HL-60 (cell line): ENCODE measurements at regions not wholly inside any gene's neighbourhood (a gene's known extent, or its start where the extent isn't known, plus 50 kb on each side); places are given as distances from the start of the nearest gene placed in this dataset.

Experiments
- CTCF ChIP-seq: IDR thresholded peaks from one replicate; pipeline ENCODE4 v1.5.1; 2011; ENCODE audit warnings: low read length, control low read depth, inconsistent platforms; ENCODE audit not compliant: insufficient read depth
- GABPA ChIP-seq: IDR thresholded peaks from 2 replicates; pipeline ENCODE4 v1.6.1; 2012; ENCODE audit warnings: low read depth
- TF ChIP-seq, protein P1 (sequence below): IDR thresholded peaks from 2 replicates; pipeline ENCODE4 v1.6.1; 2012; ENCODE audit warnings: low read depth; ENCODE audit not compliant: insufficient replicate concordance

- no peak for TF ChIP-seq CTCF
- TF ChIP-seq GABPA, result no peak
- TF ChIP-seq, protein P1, sequence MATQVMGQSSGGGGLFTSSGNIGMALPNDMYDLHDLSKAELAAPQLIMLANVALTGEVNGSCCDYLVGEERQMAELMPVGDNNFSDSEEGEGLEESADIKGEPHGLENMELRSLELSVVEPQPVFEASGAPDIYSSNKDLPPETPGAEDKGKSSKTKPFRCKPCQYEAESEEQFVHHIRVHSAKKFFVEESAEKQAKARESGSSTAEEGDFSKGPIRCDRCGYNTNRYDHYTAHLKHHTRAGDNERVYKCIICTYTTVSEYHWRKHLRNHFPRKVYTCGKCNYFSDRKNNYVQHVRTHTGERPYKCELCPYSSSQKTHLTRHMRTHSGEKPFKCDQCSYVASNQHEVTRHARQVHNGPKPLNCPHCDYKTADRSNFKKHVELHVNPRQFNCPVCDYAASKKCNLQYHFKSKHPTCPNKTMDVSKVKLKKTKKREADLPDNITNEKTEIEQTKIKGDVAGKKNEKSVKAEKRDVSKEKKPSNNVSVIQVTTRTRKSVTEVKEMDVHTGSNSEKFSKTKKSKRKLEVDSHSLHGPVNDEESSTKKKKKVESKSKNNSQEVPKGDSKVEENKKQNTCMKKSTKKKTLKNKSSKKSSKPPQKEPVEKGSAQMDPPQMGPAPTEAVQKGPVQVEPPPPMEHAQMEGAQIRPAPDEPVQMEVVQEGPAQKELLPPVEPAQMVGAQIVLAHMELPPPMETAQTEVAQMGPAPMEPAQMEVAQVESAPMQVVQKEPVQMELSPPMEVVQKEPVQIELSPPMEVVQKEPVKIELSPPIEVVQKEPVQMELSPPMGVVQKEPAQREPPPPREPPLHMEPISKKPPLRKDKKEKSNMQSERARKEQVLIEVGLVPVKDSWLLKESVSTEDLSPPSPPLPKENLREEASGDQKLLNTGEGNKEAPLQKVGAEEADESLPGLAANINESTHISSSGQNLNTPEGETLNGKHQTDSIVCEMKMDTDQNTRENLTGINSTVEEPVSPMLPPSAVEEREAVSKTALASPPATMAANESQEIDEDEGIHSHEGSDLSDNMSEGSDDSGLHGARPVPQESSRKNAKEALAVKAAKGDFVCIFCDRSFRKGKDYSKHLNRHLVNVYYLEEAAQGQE, result no peak
Measured at GRCh38 chr15:31508656-31509055, 182.0 kb downstream of the KLF13 start.
